Osteocyte (in vitro differentiated cells): ENCODE measurements at regions not wholly inside any gene's neighbourhood (a gene's known extent, or its start where the extent isn't known, plus 50 kb on each side); places are given as distances from the start of the nearest gene placed in this dataset.

Source experiments
- DNase-seq: peaks from one replicate; pipeline ENCODE4 v3.0.0; 2021; ENCODE audit warnings: mixed read lengths; ENCODE audit not compliant: unreplicated experiment; ENCODE audit errors: extremely low spot score
- H3K27ac Mint-ChIP-seq: one replicate; pipeline ENCODE4 v1.8.0; 2021; ENCODE audit warnings: mild to moderate bottlenecking, mixed read lengths; ENCODE audit not compliant: unreplicated experiment
- H3K27me3 Mint-ChIP-seq: one replicate; pipeline ENCODE4 v1.8.0; 2021; ENCODE audit warnings: mixed read lengths; ENCODE audit not compliant: unreplicated experiment
- H3K36me3 Mint-ChIP-seq: one replicate; pipeline ENCODE4 v1.8.0; 2021; ENCODE audit warnings: mixed read lengths; ENCODE audit not compliant: unreplicated experiment
- H3K4me1 Mint-ChIP-seq: one replicate; pipeline ENCODE4 v1.8.0; 2021; ENCODE audit warnings: mixed read lengths; ENCODE audit not compliant: unreplicated experiment
- H3K4me3 Mint-ChIP-seq: one replicate; pipeline ENCODE4 v1.8.0; 2021; ENCODE audit warnings: mild to moderate bottlenecking, moderate library complexity, mixed read lengths; ENCODE audit not compliant: unreplicated experiment
- H3K9me3 Mint-ChIP-seq: one replicate; pipeline ENCODE4 v1.8.0; 2021; ENCODE audit warnings: mixed read lengths; ENCODE audit not compliant: unreplicated experiment
- CTCF ChIP-seq: fragments of 200-600 bp; sonication (generic); IDR thresholded peaks from 2 replicates; pipeline ENCODE4 v1.5.0; 2021; ENCODE audit warnings: antibody characterized with exemption, mild to moderate bottlenecking, moderate library complexity

- DNase-seq = no peak
- H3K4me3 Mint-ChIP-seq = no peak overlapping the region
- no peaks in the 10 kb centered on the region for H3K27me3 Mint-ChIP-seq
- no peak for TF ChIP-seq CTCF
- H3K4me1 Mint-ChIP-seq = no peaks in the 10 kb centered on the region
- H3K36me3 Mint-ChIP-seq = no peaks in the 10 kb centered on the region
- no peak overlapping the region for H3K27ac Mint-ChIP-seq
- peaks cover 13% of the 10 kb centered on the region for H3K9me3 Mint-ChIP-seq
Measured at GRCh38 chr10:107398115-107398514, 233.6 kb upstream of the SORCS1 start.

GRCh38 chr10:107391901-107392300 is 227.4 kb upstream of the SORCS1 start:
- H3K4me3 Mint-ChIP-seq = no peak overlapping the region
- no peak overlapping the region for H3K27ac Mint-ChIP-seq
- no peaks in the 10 kb centered on the region for H3K36me3 Mint-ChIP-seq
- no peak for DNase-seq
- TF ChIP-seq CTCF = no peak
- no peaks in the 10 kb centered on the region for H3K4me1 Mint-ChIP-seq
- no peaks in the 10 kb centered on the region for H3K27me3 Mint-ChIP-seq
- peaks cover 14% of the 10 kb centered on the region for H3K9me3 Mint-ChIP-seq

GRCh38 chr10:107390563-107390962 is 226.1 kb upstream of the SORCS1 start:
- Mint-ChIP-seq H3K36me3 (no peaks in the 10 kb centered on the region), H3K4me1 (no peaks in the 10 kb centered on the region), H3K27me3 (no peaks in the 10 kb centered on the region), H3K4me3 (no peak overlapping the region), H3K9me3 (peaks cover 14% of the 10 kb centered on the region), H3K27ac (no peak overlapping the region)
- no peak for TF ChIP-seq CTCF
- no peak for DNase-seq

GRCh38 chr10:107383357-107383756 is 218.9 kb upstream of the SORCS1 start:
- Mint-ChIP-seq H3K4me3 (no peak overlapping the region), H3K27ac (no peak overlapping the region), H3K27me3 (no peaks in the 10 kb centered on the region), H3K4me1 (no peaks in the 10 kb centered on the region), H3K9me3 (peaks cover 43% of the 10 kb centered on the region), H3K36me3 (no peaks in the 10 kb centered on the region)
- no peak for DNase-seq
- TF ChIP-seq CTCF = no peak

GRCh38 chr10:107379601-107380000 is 215.1 kb upstream of the SORCS1 start:
- H3K4me3 Mint-ChIP-seq = no peak overlapping the region
- H3K27me3 Mint-ChIP-seq = no peaks in the 10 kb centered on the region
- no peaks in the 10 kb centered on the region for H3K4me1 Mint-ChIP-seq
- no peak for DNase-seq
- H3K27ac Mint-ChIP-seq = no peak overlapping the region
- TF ChIP-seq CTCF = no peak
- no peaks in the 10 kb centered on the region for H3K36me3 Mint-ChIP-seq
- H3K9me3 Mint-ChIP-seq = peaks cover 46% of the 10 kb centered on the region
